PC-3 (cell line): ENCODE measurements at regions not wholly inside any gene's neighbourhood (a gene's known extent, or its start where the extent isn't known, plus 50 kb on each side); places are given as distances from the start of the nearest gene placed in this dataset.
"Not testable (repeated sequence)": the region's sequence is repeated elsewhere in the genome, so short reads cannot be mapped to it uniquely, and the experiment has no call there.

Source experiments
- EZH2 ChIP-seq: fragments of 300-600 bp; sonication (generic); IDR thresholded peaks from one replicate; pipeline ENCODE4 v1.6.1; 2017; ENCODE audit warnings: antibody characterized with exemption, mild to moderate bottlenecking, low read length; ENCODE audit not compliant: unreplicated experiment
- TF ChIP-seq, protein P1 (sequence below): fragments of 300-600 bp; sonication (generic); conservative IDR thresholded peaks from 2 replicates; pipeline ENCODE4 v1.5.1; 2017; ENCODE audit warnings: antibody characterized with exemption, low read depth, mild to moderate bottlenecking, low read length

DNA sequence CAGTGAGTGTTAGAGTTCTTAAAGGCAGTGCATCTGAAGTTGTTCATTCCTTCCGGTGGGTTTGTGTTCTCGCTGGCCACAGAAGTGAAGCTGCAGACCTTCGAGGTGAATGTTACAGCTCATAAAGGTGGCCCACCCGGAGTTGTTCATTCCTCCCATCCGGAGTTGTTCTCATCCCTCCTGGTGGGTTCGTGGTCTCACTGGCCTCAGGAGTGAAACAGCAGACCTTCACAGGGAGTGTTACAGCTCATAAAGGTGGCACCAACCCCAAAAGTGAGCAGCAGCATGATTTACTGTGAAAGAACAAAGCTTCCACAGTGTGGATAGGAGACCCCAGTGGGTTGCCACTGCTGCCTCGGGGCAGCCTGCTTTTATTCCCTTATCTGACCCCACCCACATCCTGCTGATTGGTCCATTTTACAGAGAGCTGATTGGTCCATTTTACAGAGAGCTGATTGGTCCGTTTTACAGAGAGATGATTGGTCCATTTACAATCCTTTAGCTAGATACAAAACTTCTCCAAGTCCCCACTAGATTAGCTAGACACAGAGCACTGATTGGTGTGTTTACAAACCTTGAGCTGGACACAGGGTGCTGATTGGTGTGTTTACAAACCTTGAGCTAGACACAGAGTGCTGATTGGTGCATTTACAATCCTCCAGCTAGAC, 57.6 kb upstream of the ATP12A start:
- TF ChIP-seq, protein P1, sequence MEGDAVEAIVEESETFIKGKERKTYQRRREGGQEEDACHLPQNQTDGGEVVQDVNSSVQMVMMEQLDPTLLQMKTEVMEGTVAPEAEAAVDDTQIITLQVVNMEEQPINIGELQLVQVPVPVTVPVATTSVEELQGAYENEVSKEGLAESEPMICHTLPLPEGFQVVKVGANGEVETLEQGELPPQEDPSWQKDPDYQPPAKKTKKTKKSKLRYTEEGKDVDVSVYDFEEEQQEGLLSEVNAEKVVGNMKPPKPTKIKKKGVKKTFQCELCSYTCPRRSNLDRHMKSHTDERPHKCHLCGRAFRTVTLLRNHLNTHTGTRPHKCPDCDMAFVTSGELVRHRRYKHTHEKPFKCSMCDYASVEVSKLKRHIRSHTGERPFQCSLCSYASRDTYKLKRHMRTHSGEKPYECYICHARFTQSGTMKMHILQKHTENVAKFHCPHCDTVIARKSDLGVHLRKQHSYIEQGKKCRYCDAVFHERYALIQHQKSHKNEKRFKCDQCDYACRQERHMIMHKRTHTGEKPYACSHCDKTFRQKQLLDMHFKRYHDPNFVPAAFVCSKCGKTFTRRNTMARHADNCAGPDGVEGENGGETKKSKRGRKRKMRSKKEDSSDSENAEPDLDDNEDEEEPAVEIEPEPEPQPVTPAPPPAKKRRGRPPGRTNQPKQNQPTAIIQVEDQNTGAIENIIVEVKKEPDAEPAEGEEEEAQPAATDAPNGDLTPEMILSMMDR: not testable (repeated sequence)
- TF ChIP-seq EZH2: not testable (repeated sequence)
